ENCODE measurements at regions not wholly inside any gene's neighbourhood (a gene's known extent, or its start where the extent isn't known, plus 50 kb on each side); places are given as distances from the start of the nearest gene placed in this dataset.

DNA sequence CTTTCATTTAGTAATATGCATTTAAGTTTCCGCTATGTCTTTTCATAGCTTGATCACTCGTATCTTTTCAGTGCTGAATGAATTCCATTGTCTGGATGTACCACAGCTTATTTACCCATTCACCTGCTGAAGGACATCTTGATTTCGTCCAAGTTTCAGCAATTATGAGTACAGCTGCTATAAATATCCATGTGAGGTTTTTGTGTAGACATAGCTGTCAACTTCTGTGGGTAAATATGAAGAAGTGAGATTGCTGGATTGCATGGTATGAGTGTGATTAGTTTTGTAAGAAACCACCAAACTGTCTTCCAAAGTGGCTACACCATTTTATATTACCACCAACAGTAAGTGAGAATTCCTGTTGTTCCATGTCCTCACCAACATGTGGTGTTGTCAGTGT, 79.2 kb upstream of the STMND1 start:
- no peaks in the 10 kb centered on the region for H3K4me1 ChIP-seq (ENCODE audit: control insufficient read depth, insufficient read depth, low read length)
- no peaks in the 10 kb centered on the region for H3K36me3 ChIP-seq (ENCODE audit: control insufficient read depth in 2 of 2, insufficient read depth in 2 of 2, low read length in 1 of 2)
- ChIA-PET POLR2A (interaction anchor here (0.6 kb wide), 1 partner anchor 20 kb away, joined by 3 read pairs; no protein-coding TSS in a partner anchor), SMC1A (ENCODE audit: uncharacterized antibody, unreplicated experiment) (no interaction called here), RAD21 (ENCODE audit: unreplicated experiment) (no interaction called here), CTCF (no interaction called here)
- no peaks in the 10 kb centered on the region for H4K20me1 ChIP-seq (ENCODE audit: control insufficient read depth, insufficient read depth)
- intact Hi-C loops (cut with micrococcal nuclease; ENCODE audit: unreplicated experiment): no loop called here
- no peaks in the 10 kb centered on the region for H3K79me2 ChIP-seq (ENCODE audit: control insufficient read depth, insufficient read depth, low read length)
- peak; percentile 72 for ATAC-seq
- no peak overlapping the region for H3K27ac ChIP-seq (ENCODE audit: control insufficient read depth, insufficient read depth)
- no peak overlapping the region for H3K9ac ChIP-seq (ENCODE audit: control insufficient read depth, insufficient read depth, low read length)
- H3K9me3 ChIP-seq (replicated peaks; ENCODE audit: control insufficient read depth, insufficient read depth, low read length): peaks cover 2% of the 10 kb centered on the region; the same call in 2 of the 3 replicates
- H3K4me3 ChIP-seq: no peak overlapping the region
- no peak for FAIRE-seq
- in situ Hi-C loops (cut with MboI): no loop called here
- BruUV-seq (replicated peaks): no TSS peak
- 33% methylated on average over 3 of the region's 3 CpGs for WGBS (ENCODE audit: insufficient coverage, insufficient replicate concordance, low lambda C conversion rate, missing lambda C conversion rate)
- no peaks in the 10 kb centered on the region for H3K27me3 ChIP-seq (replicated peaks in 1 of 2; ENCODE audit: control insufficient read depth in 2 of 2, insufficient read depth in 2 of 2, low read length in 1 of 2)
- peak; percentile 30 for DNase-seq (ENCODE audit: low read depth, low spot score)
- H3K4me2 ChIP-seq (ENCODE audit: control insufficient read depth, insufficient read depth): no peak overlapping the region
- no peak overlapping the region for H2AFZ ChIP-seq (ENCODE audit: control insufficient read depth, low read depth, low read length)
- TF ChIP-seq TCF12 (IDR thresholded peaks at IDR 0.05; ENCODE audit: low read depth, low read length) (no peak), MEF2A (IDR thresholded peaks at IDR 0.05; ENCODE audit: insufficient read depth, low read depth, low read length) (peak; percentile 93), SREBF1 (IDR thresholded peaks at IDR 0.05; ENCODE audit: low read length) (no peak), JUND (IDR thresholded peaks at IDR 0.05; ENCODE audit: low read depth, low read length) (0 out of 2 replicates have a peak, but pooled peaks have one; percentile 24), FOXK2 (IDR thresholded peaks at IDR 0.05) (no peak), ZNF24 (IDR thresholded peaks at IDR 0.05) (no peak), ZNF207 (IDR thresholded peaks at IDR 0.05; ENCODE audit: borderline replicate concordance) (no peak), DPF2 (IDR thresholded peaks at IDR 0.05) (peak; percentile 65; the same call in 1 of the 2 replicates), PAX8 (IDR thresholded peaks at IDR 0.05) (no peak), RUNX3 (IDR thresholded peaks at IDR 0.05; ENCODE audit: low read length) (peak; percentile 97), SRF (IDR thresholded peaks at IDR 0.05; ENCODE audit: low read depth in 2 of 2, low read length in 2 of 2) (no peak), BCL11A (IDR thresholded peaks at IDR 0.05; ENCODE audit: low read depth, low read length) (peak; percentile 93), EED (IDR thresholded peaks at IDR 0.05; ENCODE audit: low read depth) (peak; percentile 14; the same call in 1 of the 2 replicates), E2F8 (IDR thresholded peaks at IDR 0.05; ENCODE audit: low read depth, partially characterized antibody) (no peak)
- TF ChIP-seq, protein P1, sequence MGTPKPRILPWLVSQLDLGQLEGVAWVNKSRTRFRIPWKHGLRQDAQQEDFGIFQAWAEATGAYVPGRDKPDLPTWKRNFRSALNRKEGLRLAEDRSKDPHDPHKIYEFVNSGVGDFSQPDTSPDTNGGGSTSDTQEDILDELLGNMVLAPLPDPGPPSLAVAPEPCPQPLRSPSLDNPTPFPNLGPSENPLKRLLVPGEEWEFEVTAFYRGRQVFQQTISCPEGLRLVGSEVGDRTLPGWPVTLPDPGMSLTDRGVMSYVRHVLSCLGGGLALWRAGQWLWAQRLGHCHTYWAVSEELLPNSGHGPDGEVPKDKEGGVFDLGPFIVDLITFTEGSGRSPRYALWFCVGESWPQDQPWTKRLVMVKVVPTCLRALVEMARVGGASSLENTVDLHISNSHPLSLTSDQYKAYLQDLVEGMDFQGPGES (IDR thresholded peaks at IDR 0.05): no peak
- TF ChIP-seq, protein P2, sequence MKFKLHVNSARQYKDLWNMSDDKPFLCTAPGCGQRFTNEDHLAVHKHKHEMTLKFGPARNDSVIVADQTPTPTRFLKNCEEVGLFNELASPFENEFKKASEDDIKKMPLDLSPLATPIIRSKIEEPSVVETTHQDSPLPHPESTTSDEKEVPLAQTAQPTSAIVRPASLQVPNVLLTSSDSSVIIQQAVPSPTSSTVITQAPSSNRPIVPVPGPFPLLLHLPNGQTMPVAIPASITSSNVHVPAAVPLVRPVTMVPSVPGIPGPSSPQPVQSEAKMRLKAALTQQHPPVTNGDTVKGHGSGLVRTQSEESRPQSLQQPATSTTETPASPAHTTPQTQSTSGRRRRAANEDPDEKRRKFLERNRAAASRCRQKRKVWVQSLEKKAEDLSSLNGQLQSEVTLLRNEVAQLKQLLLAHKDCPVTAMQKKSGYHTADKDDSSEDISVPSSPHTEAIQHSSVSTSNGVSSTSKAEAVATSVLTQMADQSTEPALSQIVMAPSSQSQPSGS (IDR thresholded peaks at IDR 0.05; ENCODE audit: low read length): peak; percentile 69
- TF ChIP-seq, protein P3, sequence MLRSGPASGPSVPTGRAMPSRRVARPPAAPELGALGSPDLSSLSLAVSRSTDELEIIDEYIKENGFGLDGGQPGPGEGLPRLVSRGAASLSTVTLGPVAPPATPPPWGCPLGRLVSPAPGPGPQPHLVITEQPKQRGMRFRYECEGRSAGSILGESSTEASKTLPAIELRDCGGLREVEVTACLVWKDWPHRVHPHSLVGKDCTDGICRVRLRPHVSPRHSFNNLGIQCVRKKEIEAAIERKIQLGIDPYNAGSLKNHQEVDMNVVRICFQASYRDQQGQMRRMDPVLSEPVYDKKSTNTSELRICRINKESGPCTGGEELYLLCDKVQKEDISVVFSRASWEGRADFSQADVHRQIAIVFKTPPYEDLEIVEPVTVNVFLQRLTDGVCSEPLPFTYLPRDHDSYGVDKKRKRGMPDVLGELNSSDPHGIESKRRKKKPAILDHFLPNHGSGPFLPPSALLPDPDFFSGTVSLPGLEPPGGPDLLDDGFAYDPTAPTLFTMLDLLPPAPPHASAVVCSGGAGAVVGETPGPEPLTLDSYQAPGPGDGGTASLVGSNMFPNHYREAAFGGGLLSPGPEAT (IDR thresholded peaks at IDR 0.05; ENCODE audit: low read depth): no peak
- TF ChIP-seq, protein P4, sequence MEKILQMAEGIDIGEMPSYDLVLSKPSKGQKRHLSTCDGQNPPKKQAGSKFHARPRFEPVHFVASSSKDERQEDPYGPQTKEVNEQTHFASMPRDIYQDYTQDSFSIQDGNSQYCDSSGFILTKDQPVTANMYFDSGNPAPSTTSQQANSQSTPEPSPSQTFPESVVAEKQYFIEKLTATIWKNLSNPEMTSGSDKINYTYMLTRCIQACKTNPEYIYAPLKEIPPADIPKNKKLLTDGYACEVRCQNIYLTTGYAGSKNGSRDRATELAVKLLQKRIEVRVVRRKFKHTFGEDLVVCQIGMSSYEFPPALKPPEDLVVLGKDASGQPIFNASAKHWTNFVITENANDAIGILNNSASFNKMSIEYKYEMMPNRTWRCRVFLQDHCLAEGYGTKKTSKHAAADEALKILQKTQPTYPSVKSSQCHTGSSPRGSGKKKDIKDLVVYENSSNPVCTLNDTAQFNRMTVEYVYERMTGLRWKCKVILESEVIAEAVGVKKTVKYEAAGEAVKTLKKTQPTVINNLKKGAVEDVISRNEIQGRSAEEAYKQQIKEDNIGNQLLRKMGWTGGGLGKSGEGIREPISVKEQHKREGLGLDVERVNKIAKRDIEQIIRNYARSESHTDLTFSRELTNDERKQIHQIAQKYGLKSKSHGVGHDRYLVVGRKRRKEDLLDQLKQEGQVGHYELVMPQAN (conservative IDR thresholded peaks at IDR 0.05): no peak
